RPMI8226 (cell line): ENCODE measurements at regions not wholly inside any gene's neighbourhood (a gene's known extent, or its start where the extent isn't known, plus 50 kb on each side); places are given as distances from the start of the nearest gene placed in this dataset.
"Not testable (repeated sequence)": the region's sequence is repeated elsewhere in the genome, so short reads cannot be mapped to it uniquely, and the experiment has no call there.

Source experiments
- DNase-seq: peaks from one replicate; pipeline ENCODE4 v3.0.0-alpha.2; 2015

DNA sequence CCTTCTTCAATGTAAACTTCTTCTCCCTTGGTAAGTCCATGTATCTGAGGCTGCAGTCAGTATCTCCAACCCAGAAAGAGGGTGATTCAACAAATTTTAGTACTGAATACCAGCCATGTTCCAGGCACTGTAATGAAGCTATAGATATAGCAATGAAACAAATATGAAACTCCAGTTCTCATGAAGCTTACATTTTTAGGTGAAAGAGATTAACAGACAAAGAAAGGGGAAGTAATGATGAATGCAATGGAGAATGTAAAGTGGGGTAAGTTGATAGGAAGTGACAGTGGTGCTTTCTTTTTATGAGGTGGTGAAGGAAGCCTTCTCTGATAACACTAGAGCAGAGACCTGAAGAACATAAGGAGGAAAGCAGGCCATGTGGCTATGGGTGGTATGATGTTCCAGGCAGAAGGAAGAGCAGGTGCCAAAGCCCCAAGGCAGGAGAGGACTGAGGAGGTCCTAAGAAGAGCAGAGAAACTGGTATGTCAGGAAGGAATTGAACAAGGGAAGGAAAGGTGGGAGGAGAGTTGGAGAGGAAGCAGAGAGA, 143.6 kb downstream of the TFAP2B start:
- no peak for DNase-seq

DNA sequence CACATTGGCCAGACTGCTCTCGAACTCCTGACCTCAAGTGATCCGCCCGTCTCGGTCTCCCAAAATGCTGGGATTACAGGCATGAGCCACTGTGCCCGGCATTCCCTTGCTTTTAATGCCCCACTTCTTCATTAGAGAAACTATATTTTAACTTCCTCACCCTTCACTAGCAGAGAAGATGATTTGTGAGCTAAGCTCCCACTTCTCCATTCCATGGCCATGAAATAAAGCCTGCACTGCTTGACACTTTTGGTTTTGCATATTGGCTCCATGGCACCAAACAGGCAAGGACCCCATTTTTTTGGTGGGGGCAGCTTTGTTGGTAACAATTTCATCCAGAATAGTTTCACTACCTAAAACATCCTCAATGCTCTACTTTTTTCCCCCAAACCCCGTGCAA, 145.3 kb downstream of the TFAP2B start:
- DNase-seq: no peak

DNA sequence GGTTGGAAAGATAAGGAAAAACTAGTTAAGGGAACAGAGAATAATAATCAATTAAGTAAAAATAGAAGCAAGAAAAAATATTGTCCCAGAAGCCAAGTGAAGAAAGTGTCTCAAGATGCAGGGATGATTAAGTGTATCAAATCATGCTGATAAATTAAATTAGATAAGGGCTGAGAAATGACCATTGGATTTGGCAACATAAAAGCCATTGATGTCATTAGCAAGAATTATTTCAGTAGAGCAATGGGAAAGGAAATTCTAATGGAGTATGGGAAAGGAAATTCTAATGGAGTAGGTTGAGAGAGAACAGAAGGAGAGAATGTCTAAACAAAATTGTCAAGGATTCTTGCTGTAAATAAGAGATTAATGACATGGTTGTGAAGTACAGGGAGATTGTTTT, 146.8 kb downstream of the TFAP2B start:
- no peak for DNase-seq

DNA sequence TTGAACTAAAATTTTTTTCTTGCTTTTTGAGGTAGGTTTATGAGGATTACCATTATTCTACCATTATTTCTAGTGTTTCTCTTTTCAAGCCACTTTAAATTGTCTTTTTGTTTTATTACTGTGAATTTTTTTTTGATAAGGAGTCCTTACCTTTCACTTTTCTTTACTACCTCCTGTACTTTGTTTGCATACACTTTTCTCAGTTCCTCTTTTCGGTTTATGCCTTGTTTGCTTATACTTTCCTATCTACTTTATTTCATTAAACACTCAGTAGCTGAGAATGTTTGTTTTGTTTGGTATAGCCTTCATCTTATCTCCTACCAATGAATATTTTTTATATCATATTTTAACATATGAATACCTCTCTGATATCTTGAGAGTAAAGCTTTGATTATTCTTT, 147.9 kb downstream of the TFAP2B start:
- DNase-seq: peak; percentile 15

DNA sequence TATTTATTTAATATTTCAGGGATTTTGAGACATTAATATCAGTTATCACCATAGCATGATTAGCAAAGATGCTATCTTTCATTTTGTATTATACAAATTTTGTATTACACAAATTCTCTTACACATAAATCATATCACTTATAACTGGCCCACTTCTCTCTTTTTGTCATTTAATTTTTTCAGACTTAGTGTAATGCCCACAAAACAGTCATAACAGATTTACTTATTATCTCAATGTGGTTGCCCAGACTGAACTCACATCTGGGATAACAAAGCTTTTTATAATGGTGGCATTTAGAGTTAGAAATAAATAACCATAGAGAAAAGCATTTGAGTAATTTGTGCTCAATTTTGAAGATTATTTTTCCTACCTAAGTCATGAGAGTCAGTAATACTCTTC, 148.3 kb downstream of the TFAP2B start:
- DNase-seq: no peak

DNA sequence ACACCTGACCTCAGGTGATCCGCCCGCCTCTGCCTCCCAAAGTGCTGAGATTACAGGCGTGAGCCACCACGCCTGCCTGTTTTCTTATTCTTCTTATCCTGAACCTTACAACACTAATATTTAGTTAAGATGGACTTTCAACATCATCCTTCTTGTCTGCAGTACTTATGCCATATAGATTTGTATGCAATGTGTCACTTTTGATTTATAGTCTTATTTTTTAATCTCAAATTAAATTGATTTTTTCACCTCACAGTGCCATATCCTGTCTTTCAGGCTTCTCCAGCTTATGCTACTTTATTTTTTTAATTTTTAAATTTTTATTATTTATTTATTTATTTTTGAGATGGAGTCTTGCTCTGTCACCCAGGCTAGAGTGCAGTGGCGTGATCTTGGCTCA, 149.6 kb downstream of the TFAP2B start:
- not testable (repeated sequence) for DNase-seq

DNA sequence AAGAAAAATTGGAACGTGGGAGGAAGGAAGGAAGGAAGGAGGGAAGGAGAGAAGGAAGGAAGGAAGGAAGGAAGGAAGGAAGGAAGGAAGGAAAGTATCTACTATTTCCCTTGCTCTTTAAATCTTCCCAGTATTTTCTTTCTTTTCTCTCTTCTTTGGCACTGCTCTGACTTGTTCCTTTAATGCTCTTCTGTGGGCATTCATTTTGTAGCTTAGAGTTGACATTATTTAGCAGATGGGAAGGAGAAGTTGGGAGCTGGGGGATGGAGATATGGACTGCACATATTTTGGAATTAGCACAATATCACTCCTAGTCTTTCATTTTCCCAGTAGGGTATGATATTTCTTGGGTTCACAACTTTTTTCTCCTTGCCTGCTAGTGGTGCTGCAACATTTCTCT, 152.2 kb downstream of the TFAP2B start:
- DNase-seq: no peak

DNA sequence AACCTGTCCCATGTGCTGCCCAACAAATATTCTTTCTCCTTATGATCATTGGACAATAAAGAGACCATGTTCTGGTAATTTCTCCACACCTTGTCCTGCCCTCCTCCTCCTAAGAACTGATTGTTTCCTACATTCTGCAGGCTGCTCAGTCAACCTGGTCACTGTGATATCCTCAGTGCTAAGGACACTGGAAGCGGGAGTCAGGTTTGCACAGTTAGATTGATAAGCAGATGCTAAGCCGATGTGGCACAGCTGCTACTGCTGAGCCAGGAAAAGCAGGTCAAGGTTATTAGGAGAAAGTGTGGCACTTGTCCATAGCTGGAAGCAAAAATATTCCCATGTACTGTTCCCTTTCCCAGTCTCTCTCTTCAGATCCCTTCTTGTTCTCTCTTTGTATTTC, 154.8 kb downstream of the TFAP2B start:
- DNase-seq: no peak

DNA sequence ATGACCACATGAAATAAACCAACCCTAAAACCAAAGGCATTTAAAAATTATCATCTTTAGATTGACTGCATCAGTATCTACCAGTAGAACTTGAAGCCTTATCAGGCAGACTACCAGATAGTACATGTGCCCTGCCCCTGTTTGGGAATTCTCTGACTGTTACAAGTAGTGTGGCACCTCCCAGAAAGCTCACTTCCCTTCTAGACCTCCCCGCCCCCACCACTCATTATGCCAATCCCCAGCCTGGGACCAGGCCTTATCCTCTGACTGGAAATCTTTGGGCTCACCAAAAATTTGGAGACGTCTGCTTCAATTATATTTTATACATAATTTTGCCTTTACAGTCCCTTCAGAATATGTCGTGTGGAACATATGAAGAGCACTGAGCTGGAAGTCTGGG, 155.6 kb downstream of the TFAP2B start:
- DNase-seq: no peak

DNA sequence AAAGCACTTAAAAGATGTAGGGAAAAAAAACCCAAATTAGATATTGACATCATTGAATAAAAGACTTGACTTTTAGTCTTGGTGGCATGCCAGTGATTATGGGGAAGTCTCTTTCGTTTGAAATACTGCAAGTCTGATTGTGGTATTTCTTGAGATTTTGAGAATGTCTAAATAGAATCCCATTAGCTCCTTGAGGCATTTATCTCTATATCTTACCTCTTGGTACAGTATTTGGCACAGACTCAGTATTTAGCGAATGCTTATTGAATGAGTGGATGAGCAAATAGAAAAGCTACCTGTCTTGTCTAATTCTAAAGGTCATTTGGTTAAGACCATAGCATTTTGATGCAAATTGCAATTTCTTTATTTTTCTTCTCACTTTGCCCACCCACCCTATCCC, 156.5 kb downstream of the TFAP2B start:
- DNase-seq: no peak

DNA sequence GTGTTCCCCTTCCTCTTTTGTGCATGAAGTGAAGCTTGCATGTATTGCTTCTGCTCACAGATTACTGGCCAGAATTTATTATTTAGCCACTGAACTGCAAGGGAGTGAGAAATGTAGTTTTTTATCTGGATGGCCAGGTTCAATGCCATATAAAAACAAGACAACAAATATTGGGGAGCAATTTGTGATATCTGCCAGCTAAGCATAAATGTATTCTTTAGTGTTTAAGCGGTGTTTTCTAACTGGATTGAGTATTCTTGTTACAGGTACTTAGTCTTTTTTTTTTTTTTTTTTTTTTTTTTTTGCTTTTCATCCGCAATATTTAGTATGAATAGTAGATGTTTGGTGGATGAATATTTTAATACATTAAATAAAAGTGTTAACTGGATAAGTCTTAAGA, 158.2 kb downstream of the TFAP2B start:
- DNase-seq: no peak

DNA sequence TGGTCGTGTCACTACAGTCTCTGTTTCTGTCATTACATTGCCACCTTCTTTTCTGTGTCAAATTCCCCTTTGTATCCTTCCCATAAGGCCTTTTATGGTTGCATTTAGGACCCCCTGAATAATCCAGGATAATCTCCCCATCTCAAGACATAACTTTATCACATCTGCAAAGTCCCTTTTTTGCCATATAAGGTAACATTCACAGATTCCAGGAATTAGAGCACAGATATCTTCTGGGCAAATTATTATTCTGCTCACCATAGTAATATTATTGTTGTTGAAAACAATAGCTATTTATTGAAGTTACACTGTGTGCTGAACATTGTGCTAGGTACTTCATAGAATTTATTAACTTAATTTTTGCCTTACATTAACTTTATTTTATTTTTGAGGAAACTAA, 159.1 kb downstream of the TFAP2B start:
- no peak for DNase-seq

DNA sequence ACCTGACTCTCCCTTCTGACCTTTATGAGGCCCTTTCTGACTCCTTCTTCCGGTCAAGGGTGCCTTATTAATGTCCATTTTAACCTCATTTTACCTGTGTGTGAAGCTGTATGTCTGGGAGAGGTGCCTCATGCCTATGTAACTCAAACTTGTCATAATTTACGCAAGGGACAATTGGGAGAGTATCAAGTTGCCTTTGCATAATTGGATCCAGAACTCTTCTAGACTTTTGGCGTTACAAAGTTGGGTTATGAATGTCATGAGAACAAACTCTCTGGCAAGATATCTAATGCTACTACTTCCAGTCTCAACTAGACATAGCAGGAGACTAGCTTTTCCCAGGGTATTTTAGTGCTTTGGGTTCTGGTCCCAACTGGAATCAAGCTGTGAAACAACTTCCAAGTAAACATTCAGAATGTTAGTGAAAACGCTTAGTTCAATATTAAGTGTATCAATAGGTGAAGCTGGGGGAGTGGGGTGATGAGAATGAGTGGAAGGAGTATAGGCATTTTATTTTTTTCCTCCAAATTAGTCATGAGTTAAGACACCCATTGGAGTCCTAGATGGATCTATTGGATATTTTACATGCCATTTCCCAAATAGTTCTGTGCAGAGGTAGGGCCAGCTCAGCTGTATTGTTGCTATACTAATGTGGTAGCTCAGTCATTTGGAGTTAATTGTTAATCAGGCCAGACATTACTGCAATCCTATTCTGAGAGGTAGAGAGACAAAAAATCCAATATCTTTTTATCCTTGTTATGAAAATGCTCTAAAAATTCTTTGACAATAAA, 159.9 kb downstream of the TFAP2B start:
- DNase-seq: no peak

DNA sequence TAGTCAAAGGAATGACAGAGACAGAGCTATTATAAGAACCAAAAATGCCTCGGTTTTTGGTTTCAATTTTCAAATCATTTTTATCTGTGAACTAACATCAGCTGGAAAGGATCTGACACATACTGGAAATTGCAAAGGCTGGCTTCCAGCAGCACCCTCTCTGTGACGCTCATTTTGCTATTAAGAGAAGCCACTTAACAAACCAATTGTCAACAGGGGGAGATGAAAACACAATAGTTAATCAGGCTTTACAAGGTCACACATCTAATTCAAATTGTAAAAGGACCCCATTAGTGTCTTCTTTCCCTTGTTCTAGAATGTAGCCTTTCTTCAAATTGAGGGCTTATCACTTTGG, 160.5 kb downstream of the TFAP2B start:
- DNase-seq: no peak

DNA sequence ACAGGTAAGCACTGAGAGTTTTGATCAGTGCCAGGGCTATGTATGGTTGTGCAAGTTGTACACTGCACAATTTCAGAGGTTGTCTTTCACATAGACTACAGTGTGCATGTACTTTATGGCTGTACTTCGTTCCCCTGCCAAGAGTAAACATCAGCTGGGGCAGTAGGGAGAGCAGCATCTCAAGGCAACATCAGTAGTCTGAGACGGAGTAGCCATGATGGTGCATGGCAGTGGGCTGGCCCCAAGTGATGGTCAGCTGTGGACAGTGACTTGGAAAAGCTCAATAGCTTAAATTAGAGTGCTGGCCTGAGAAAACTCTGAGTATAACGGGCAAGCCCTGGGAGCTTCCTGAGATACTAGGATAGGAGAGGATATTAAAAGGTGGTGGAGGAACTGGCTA, 165.5 kb downstream of the TFAP2B start:
- DNase-seq: no peak

DNA sequence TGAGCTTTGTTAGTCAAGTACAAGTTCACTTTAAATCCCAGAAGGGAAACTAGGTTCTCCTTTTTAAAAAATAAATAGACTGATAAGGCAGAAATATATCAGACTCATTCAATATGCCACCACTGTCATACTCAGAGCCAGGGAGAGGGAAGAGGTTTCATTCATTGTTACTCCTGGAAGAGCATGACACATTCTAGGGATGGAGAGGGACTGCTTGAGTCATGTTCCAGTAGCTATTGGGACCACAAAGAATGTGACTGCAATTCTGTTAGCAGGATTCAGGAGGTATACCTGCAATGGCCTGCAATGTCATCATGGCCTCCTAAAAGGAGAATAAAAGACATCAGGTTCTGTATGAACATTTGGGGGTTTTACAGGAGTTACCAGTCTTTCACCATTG, 167.6 kb downstream of the TFAP2B start:
- DNase-seq: no peak

DNA sequence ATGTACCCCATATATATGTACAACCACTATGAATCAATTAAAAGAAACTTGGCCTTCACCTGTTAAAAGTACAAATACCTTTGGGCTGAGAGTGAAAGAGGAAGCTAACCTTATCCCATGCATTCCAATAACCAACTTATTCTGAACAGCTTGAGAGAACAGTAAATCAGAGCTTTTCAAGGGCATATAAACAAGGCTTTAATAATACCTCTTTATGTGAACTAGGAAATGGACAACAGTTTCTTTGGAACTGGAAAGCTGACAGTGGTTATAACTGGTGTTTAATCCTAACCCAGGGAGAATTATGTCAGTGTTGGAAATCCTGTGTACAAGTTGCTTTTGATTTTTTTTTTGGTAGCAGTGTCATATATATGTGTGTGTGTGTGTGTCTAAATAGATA, 170.5 kb downstream of the TFAP2B start:
- no peak for DNase-seq

DNA sequence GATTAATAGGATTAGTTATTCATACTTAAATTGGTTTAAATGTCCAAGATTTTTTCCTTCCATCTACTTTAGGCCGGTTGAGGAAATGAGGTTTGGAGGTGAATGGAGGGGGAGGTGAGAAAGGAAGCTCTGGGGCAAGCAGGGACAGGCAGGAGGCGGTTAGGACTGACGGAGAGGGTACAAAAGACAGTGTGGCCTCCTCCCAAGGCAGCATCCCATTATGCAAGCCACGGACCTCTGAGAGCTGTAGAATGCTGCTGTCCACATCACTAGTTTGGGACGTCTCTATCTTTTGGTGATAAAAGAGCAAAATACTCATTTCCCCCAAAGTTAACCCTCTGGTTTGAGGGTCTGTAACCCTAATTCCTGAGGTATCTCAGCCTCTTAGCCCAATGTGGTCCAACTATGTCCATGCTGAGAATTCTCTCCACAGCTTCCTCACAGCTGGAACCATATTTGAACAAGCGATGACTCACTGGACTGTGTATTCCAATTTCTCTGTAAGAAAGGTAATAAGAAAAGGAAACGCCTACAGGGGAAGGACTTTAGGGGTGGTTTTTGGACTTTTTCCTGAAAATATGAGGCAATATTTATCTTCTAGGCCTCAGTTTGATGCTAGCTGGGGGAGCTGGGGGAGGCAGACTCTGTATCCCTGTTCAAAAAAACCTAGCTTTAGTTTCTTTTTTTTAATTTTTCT, 172.2 kb downstream of the TFAP2B start:
- no peak for DNase-seq

DNA sequence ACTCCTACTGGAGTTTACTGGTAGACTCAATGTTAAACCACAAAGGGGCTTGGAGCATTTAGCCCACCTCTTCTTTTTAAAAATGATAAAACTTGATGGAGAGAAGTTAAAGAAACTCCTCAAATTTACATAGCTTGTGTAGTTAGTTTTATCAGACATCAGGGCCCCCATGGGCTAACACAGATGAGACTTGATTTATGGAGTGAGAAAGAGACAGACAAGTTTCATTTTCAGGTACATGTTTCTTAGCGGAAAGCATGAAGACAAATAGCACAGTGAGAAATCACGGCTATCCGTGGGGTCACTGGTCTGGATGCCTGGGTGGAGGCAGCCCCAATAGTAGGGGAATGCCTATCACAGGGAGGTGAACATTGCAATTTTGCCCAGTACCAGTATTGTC, 173.6 kb downstream of the TFAP2B start:
- no peak for DNase-seq

DNA sequence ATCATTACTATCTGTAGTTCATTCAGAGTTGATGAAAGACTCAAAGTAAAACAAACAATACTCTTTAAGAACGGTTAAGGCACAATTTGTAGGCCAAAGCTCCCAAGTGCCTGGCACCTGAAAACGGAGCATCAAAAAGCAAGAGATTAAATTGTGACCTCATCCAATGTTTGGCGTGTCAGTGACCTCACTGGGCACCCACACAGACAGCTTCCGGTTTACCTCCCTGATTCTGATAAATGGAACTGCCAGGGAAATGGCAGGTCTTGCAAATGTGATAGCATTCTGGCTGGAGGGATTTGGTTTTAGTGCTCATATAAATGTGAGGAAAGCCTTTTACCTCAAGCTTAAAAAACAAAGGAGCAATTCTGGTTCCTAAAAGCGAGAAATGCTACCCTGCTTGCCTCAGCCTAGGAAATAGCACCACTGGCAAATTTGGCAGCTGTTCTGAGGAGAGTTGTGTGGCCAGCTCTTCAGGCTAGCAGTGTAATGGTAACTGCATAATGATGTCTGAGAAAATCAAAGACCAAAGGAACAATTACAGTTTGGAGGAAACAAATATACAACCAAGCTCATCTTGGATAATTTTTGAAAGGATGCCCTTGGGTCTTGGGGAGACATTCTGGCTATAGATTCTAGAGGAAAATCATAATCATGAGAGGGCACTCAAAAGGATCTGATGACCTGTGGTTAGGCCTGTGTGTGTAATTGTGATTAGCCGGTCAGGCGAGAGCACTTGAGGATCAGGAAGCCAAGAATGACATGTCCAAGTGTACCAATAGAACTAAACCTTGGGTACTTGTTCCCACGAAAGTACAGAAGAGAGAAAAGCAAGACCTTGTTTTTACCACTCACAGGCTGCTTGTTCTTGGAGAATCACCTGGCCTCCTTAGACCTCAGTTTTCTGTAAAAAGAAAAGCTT, 174.3 kb downstream of the TFAP2B start:
- DNase-seq: no peak

DNA sequence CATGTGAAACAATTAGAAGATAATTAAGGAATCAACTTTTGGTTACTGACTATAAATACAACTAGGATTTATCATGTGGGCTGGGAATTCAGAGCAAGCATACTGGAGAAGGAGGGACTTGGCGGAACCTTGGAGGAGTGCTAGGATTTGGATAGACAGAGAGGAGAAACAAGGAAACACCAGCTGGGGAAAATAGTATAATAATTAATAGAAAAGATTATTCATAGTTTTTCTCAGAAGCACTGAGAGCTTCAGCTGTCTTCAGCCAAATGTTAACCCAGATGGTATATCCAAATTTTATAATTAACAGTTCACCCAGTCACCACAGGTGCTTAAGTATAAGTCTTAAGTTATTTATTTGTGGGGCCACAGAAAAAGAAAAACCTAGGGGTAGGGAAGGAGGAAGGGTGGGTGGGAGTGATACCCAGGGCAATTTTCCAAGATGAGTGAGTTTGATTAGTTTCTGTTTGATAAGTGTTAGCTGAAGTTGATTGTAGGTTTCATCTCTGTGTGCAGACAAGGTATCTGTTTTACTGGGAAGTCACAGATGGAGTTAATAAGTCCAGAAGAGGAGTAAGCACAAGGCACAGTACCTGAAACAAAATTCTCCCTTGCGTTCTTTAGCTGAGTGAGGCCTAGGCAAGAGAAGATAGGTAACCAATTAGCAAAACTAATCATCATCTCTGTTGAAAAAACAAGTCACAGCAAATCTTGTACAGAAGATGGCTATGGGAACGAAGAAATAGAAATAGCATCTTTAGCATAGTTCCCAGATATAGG, 175.5 kb downstream of the TFAP2B start:
- DNase-seq: no peak

DNA sequence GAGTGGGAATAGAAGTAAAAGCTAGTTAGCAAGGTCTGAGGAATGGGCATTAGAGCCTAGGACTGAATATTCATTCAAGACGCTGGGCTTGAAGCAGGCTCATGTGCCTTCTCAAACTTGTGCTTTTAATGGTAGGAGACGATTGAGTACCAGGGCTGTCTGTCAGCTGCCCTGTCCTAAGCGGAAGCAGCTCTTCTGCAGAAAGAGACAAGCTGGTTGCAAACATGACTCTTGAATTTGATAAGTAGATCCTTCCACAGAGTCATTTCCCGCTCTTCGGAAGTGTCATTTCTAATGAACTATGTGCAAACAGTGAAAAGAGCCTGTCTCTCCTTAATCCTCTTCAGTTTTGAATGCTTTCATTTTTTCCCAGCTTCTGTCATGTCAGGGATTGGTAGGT, 176.4 kb downstream of the TFAP2B start:
- DNase-seq: no peak

DNA sequence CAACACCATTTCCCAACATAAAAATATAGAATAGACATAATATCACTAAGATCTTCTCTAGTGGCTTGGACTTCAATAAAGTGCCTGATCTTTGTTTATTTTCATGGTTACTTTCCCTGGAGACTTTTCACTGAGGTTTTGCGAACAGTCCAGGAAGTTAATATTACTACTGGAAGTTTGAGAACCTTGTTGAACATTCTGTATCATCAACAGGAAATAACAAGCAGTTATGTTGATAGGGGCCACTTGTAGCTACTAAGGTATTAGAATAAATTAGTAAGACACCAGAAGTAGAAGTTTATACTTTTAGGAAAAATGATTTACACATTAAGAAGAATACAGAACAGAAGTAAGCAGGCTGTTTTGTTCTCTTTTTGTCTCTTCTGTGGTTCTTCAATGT, 180.2 kb downstream of the TFAP2B start:
- DNase-seq: no peak
